ENCODE measurements at regions not wholly inside any gene's neighbourhood (a gene's known extent, or its start where the extent isn't known, plus 50 kb on each side); places are given as distances from the start of the nearest gene placed in this dataset.

DNA sequence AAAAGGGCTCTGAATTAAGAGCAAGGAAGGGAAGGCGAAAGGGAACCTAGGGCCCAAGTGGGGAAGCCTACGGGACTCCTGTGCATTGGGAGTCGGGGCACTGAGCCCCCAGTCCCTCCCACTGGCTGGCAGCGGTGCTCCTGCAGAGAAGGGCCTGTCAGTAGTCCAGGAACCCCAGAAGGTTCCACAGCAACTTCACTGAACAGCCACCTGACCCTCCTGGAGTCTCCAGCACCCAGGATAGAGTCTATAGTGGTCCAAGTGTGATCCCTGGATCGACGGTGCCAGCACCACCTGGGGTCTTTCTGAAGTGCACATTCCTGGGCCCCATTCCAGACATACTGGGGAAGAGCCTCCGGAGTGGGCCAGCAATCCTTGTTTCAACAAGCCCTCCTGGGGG, 100.0 kb upstream of the B3GAT1 start (continued):
- TF ChIP-seq ZNF12 (CRISPR knock-in tag; IDR thresholded peaks at IDR 0.05) (no peak), ZNF543 (CRISPR knock-in tag; IDR thresholded peaks at IDR 0.05) (no peak), BHLHE40 (IDR thresholded peaks at IDR 0.05; ENCODE audit: low read length) (no peak)

DNA sequence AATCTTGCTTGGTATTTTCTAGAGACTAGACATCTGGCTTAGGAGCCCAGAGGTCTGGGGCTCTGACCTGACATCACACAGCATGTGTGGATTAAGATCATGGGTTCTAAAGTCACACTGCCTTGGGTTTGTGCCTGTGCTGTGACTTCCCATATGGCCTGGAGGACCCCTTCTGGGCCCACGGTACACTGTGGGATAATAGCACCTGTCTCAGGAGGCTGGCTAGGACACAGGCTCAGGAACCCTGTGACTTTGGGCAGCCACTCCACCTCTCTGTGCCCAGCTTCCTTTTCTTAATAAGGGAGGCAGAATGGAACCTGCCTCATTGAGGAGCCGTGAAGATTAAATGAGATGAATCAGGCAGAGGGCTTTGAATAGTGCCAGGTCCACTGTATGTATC, 99.2 kb upstream of the B3GAT1 start:
- ChIA-PET POLR2A (no interaction called here), CTCF (ENCODE audit: low intra/inter-chr PET ratio, low total read pairs) (no interaction called here)
- Histone ChIP-seq H3K27me3 (ENCODE audit: control insufficient read depth in 1 of 2, insufficient read depth in 2 of 2, low read length in 2 of 2) (peaks cover 7 to 60% of the 10 kb centered on the region in 2 experiments; a peak in 4 of 5 replicates), H4K20me1 (ENCODE audit: insufficient read depth, low read length) (no peaks in the 10 kb centered on the region), H3K9me3 (ENCODE audit: low read length) (no peaks in the 10 kb centered on the region), H2AFZ (ENCODE audit: low read length) (no peak overlapping the region), H3K36me3 (replicated peaks in 1 of 2; ENCODE audit: control insufficient read depth in 1 of 2, insufficient read depth in 2 of 2, low read length in 2 of 2) (no peaks in the 10 kb centered on the region), H3K4me2 (ENCODE audit: low read depth, low read length) (no peak overlapping the region), H3K27ac (ENCODE audit: extremely low read length, insufficient read depth, low read length) (no peak overlapping the region), H3K9ac (ENCODE audit: insufficient read depth, low read depth, low read length) (no peak overlapping the region), H3K4me3 (replicated peaks in 1 of 3; ENCODE audit: insufficient read depth in 1 of 3, low read depth in 2 of 3, low read length in 3 of 3) (no peak overlapping the region), H3K4me1 (ENCODE audit: insufficient read depth, low read length) (no peaks in the 10 kb centered on the region), H3K79me2 (ENCODE audit: insufficient read depth, low read length) (no peaks in the 10 kb centered on the region)
- no peak for ATAC-seq
- in situ Hi-C loops (cut with HindIII; ENCODE audit: extremely low pct_ligation_motif_present, low pct_unique_long_range_greater_than_20kb) (no loop called here), intact Hi-C loops (cut with micrococcal nuclease; ENCODE audit: unreplicated experiment) (no loop called here)
- WGBS (ENCODE audit: low lambda C conversion rate): 9% methylated on average over 1 of the region's 2 CpGs
- BruUV-seq (replicated peaks): no TSS peak
- no peak for DNase-seq (ENCODE audit: low spot score)
- no peak for FAIRE-seq
- TF ChIP-seq GPN1 (CRISPR knock-in tag; IDR thresholded peaks at IDR 0.05; ENCODE audit: borderline replicate concordance): no peak
- no peak for TF ChIP-seq ZNF782 (CRISPR knock-in tag; IDR thresholded peaks at IDR 0.05; ENCODE audit: borderline replicate concordance)
- TF ChIP-seq SKI (IDR thresholded peaks at IDR 0.05; ENCODE audit: partially characterized antibody): no peak
- no peak for TF ChIP-seq SALL1 (CRISPR knock-in tag; IDR thresholded peaks at IDR 0.05)
- TF ChIP-seq JUN (CRISPR knock-in tag; IDR thresholded peaks at IDR 0.05): no peak
- no peak for TF ChIP-seq BRF2 (CRISPR knock-in tag; IDR thresholded peaks at IDR 0.05)
- no peak for TF ChIP-seq SATB2 (CRISPR knock-in tag; IDR thresholded peaks at IDR 0.05)
- TF ChIP-seq ZNF687 (CRISPR knock-in tag; IDR thresholded peaks at IDR 0.05): no peak
- TF ChIP-seq THYN1 (CRISPR knock-in tag; IDR thresholded peaks at IDR 0.05; ENCODE audit: borderline replicate concordance, low read depth): no peak
- TF ChIP-seq CBX5 (CRISPR knock-in tag; IDR thresholded peaks at IDR 0.05; ENCODE audit: borderline replicate concordance): no peak
- no peak for TF ChIP-seq JUND (CRISPR knock-in tag; IDR thresholded peaks at IDR 0.05)
- no peak for TF ChIP-seq ZNF780A (CRISPR knock-in tag; IDR thresholded peaks at IDR 0.05)
- no peak for TF ChIP-seq KLF9 (CRISPR knock-in tag; IDR thresholded peaks at IDR 0.05; ENCODE audit: low read depth)
- TF ChIP-seq ZEB1 (IDR thresholded peaks at IDR 0.05; ENCODE audit: insufficient replicate concordance, low read depth): no peak
- TF ChIP-seq HMG20B (CRISPR knock-in tag; conservative IDR thresholded peaks at IDR 0.05): no peak
- TF ChIP-seq AGO2 (optimal IDR thresholded peaks at IDR 0.05; ENCODE audit: low read depth, low read length): no peak
- no peak for TF ChIP-seq ZSCAN29 (CRISPR knock-in tag; conservative IDR thresholded peaks at IDR 0.05)
